Loucy (cell line): ENCODE measurements at regions not wholly inside any gene's neighbourhood (a gene's known extent, or its start where the extent isn't known, plus 50 kb on each side); places are given as distances from the start of the nearest gene placed in this dataset.
"Not testable (repeated sequence)": the region's sequence is repeated elsewhere in the genome, so short reads cannot be mapped to it uniquely, and the experiment has no call there.

ENCODE experiments used
- H2AFZ ChIP-seq: fragments of 200-600 bp; sonication (generic); 2 replicates; pipeline ENCODE4 v1.6.0; 2016; ENCODE audit warnings: antibody characterized with exemption, mild to moderate bottlenecking, low read length, moderate library complexity
- H3F3A ChIP-seq: fragments of 200-600 bp; 2 replicates; pipeline ENCODE4 v1.6.0; 2016; ENCODE audit warnings: antibody characterized with exemption, low read depth, mild to moderate bottlenecking
- H3K27me3 ChIP-seq: fragments of 200-600 bp; sonication (generic); 2 replicates; pipeline ENCODE4 v1.6.1; 2014; ENCODE audit warnings: low read length, mild to moderate bottlenecking; ENCODE audit not compliant: insufficient read depth, poor library complexity, severe bottlenecking
- H3K36me3 ChIP-seq: fragments of 200-600 bp; sonication (generic); 2 replicates; pipeline ENCODE4 v1.6.1; 2016; ENCODE audit warnings: low read length; ENCODE audit not compliant: insufficient read depth
- H3K4me1 ChIP-seq: fragments of 200-600 bp; sonication (generic); 2 replicates; pipeline ENCODE4 v1.5.1; 2014; ENCODE audit warnings: low read length, mild to moderate bottlenecking; ENCODE audit not compliant: insufficient read depth, poor library complexity, severe bottlenecking
- H3K4me2 ChIP-seq: fragments of 200-600 bp; sonication (generic); 2 replicates; pipeline ENCODE4 v1.6.0; 2014; ENCODE audit warnings: antibody characterized with exemption, low read length, low read depth, mild to moderate bottlenecking; ENCODE audit not compliant: poor library complexity, severe bottlenecking
- H3K4me3 ChIP-seq: fragments of 200-600 bp; sonication (generic); 2 replicates; pipeline ENCODE4 v1.5.1; 2014; ENCODE audit warnings: low read length, mild to moderate bottlenecking, mixed read lengths; ENCODE audit not compliant: poor library complexity, severe bottlenecking
- H3K79me2 ChIP-seq: fragments of 200-600 bp; sonication (generic); 2 replicates; pipeline ENCODE4 v1.6.1; 2014; ENCODE audit warnings: low read length; ENCODE audit not compliant: insufficient read depth
- H3K9ac ChIP-seq: fragments of 200-600 bp; sonication (generic); 2 replicates; pipeline ENCODE4 v1.6.0; 2014; ENCODE audit warnings: mild to moderate bottlenecking, low read depth, low read length, moderate library complexity; ENCODE audit not compliant: poor library complexity, severe bottlenecking
- H3K9me2 ChIP-seq: fragments of 200-600 bp; sonication (generic); replicated peaks from 2 replicates; pipeline ENCODE4 v1.6.1; 2016; ENCODE audit warnings: low read depth, low read length, mixed read lengths
- H3K9me3 ChIP-seq: fragments of 200-600 bp; sonication (generic); 2 replicates; pipeline ENCODE4 v1.6.1; 2014; ENCODE audit warnings: mild to moderate bottlenecking, antibody characterized with exemption, low read length, low read depth; ENCODE audit not compliant: insufficient read depth
- H4K20me1 ChIP-seq: fragments of 200-600 bp; sonication (generic); 2 replicates; pipeline ENCODE4 v1.6.0; 2014; ENCODE audit warnings: antibody characterized with exemption, low read length, mild to moderate bottlenecking; ENCODE audit not compliant: insufficient read depth, poor library complexity, severe bottlenecking
- EZH2phosphoT487 ChIP-seq: fragments of 200-600 bp; IDR thresholded peaks from 2 replicates; pipeline ENCODE4 v1.6.1; 2018; ENCODE audit warnings: antibody characterized with exemption, mild to moderate bottlenecking, moderate library complexity, borderline replicate concordance
- TF ChIP-seq, protein P1 (sequence below): fragments of 200-600 bp; sonication (generic); conservative IDR thresholded peaks from 2 replicates; pipeline ENCODE4 v1.5.1; 2014; ENCODE audit warnings: mild to moderate bottlenecking, antibody characterized with exemption, low read length

- TF ChIP-seq EZH2phosphoT487, result no peak
- TF ChIP-seq, protein P1, sequence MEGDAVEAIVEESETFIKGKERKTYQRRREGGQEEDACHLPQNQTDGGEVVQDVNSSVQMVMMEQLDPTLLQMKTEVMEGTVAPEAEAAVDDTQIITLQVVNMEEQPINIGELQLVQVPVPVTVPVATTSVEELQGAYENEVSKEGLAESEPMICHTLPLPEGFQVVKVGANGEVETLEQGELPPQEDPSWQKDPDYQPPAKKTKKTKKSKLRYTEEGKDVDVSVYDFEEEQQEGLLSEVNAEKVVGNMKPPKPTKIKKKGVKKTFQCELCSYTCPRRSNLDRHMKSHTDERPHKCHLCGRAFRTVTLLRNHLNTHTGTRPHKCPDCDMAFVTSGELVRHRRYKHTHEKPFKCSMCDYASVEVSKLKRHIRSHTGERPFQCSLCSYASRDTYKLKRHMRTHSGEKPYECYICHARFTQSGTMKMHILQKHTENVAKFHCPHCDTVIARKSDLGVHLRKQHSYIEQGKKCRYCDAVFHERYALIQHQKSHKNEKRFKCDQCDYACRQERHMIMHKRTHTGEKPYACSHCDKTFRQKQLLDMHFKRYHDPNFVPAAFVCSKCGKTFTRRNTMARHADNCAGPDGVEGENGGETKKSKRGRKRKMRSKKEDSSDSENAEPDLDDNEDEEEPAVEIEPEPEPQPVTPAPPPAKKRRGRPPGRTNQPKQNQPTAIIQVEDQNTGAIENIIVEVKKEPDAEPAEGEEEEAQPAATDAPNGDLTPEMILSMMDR, result no peak
- H3K4me2 ChIP-seq, result no peak overlapping the region
These were observed 71.3 kb upstream of the DGKB start for GRCh38 chr7:14973712-14974428.

DNA sequence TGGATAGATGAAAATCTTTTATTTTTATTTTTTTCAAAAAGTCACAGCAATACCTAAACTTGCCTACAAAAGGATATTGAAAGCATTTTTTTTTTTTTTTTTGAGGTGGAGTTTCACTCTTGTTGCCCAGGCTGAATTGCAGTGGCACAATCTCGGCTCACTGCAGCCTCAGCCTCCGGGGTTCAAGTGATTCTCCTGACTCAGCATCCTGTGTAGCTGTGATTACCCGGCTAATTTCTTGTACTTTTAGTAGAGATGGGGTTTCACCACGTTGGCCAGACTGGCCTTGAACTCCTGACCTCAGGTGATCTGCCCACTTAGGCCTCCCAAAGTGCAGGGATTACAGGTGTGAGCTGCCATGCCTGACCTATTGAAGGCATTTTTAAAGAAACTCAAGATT, 69.1 kb upstream of the DGKB start:
- H3K9me3 ChIP-seq, H3K4me1 ChIP-seq, H3K9me2 ChIP-seq, H3K9ac ChIP-seq, H4K20me1 ChIP-seq, H3K36me3 ChIP-seq, H3K4me2 ChIP-seq, H3K27me3 ChIP-seq, H2AFZ ChIP-seq, H3K79me2 ChIP-seq, H3K4me3 ChIP-seq, H3F3A ChIP-seq: not testable (repeated sequence)

More at GRCh38 chr7:14973712-14974428, 71.3 kb upstream of the DGKB start:
- no peaks in the 10 kb centered on the region for H4K20me1 ChIP-seq
- no peaks in the 10 kb centered on the region for H3K27me3 ChIP-seq
- H2AFZ ChIP-seq, result no peak overlapping the region
- no peaks in the 10 kb centered on the region for H3K4me1 ChIP-seq
- no peaks in the 10 kb centered on the region for H3K36me3 ChIP-seq
- H3K4me3 ChIP-seq, result no peak overlapping the region
- H3K79me2 ChIP-seq, result no peaks in the 10 kb centered on the region
- no peaks in the 10 kb centered on the region for H3K9me3 ChIP-seq
- H3K9me2 ChIP-seq, result no peaks in the 10 kb centered on the region
- H3K9ac ChIP-seq, result no peak overlapping the region
- no peaks in the 10 kb centered on the region for H3F3A ChIP-seq

DNA sequence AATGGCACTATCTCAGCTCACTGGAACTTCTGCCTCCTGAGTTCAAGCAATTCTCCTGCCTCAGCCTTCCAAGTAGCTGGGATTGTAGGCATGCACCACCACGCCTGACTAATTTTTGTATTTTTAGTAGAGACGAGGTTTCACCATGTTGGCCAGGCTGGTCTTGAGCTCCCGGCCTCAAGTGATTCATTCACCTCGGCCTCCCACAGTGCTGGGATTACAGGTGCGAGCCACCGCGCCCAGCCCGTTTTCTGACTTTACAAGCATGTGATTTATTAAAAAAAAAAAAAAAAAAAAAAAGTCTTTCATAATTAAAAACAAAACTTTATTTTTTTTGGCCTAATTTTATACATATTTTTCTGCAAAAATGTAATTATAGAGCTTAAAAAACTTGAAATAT, 64.8 kb upstream of the DGKB start:
- H3F3A ChIP-seq, H3K4me3 ChIP-seq, H3K9me2 ChIP-seq, H2AFZ ChIP-seq, H3K9me3 ChIP-seq, H3K36me3 ChIP-seq, H3K4me2 ChIP-seq, H3K27me3 ChIP-seq, H4K20me1 ChIP-seq, H3K4me1 ChIP-seq, H3K79me2 ChIP-seq, H3K9ac ChIP-seq: not testable (repeated sequence)

DNA sequence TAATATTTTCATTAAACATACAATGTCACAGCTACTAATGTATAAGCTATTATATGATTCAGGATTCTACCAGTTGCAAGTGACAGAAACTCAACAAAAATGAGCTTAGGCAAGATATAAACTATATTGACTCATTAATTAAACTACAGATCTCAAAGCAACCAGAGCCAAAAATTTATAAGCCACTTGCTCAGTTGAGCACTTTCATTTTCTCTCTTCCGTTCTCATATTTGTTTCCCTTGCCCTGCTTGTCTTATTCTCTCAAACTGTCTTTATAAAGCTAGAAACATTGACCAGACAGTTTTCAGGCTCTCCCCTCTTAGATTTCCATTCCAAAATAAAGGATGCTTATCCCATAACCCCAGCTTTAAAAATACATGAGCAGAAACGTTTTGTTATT, 60.2 kb upstream of the DGKB start:
- no peaks in the 10 kb centered on the region for H3K79me2 ChIP-seq
- H3K36me3 ChIP-seq, result no peaks in the 10 kb centered on the region
- H2AFZ ChIP-seq, result peak overlapping the region; percentile 66; the same call in 1 of the 2 replicates
- no peak for TF ChIP-seq EZH2phosphoT487
- TF ChIP-seq, protein P1, result no peak
- no peaks in the 10 kb centered on the region for H3K9me3 ChIP-seq
- H3K4me3 ChIP-seq, result peak overlapping the region; percentile 28
- H3K27me3 ChIP-seq, result no peaks in the 10 kb centered on the region
- H3K4me1 ChIP-seq, result no peaks in the 10 kb centered on the region
- no peaks in the 10 kb centered on the region for H4K20me1 ChIP-seq
- no peaks in the 10 kb centered on the region for H3K9me2 ChIP-seq
- H3K9ac ChIP-seq, result no peak overlapping the region
- H3F3A ChIP-seq, result no peaks in the 10 kb centered on the region
- H3K4me2 ChIP-seq, result peak overlapping the region; percentile 19
